ENCODE measurements at regions not wholly inside any gene's neighbourhood (a gene's known extent, or its start where the extent isn't known, plus 50 kb on each side); places are given as distances from the start of the nearest gene placed in this dataset.

- BruUV-seq (replicated peaks) = no TSS peak
- no peaks in the 10 kb centered on the region for H3K9me3 ChIP-seq (ENCODE audit: control insufficient read depth, insufficient read depth, low read depth, low read length)
- intact Hi-C loops (cut with micrococcal nuclease; ENCODE audit: unreplicated experiment) = no loop called here
- DNase-seq (ENCODE audit: low read depth, low spot score) (no peak), ATAC-seq (no peak)
- in situ Hi-C loops (cut with HindIII; ENCODE audit: low pct_unique_long_range_greater_than_20kb, low sequenced_read_pairs) = no loop called here
- H3K4me1 ChIP-seq (ENCODE audit: control insufficient read depth, insufficient read depth, low read length) = no peaks in the 10 kb centered on the region
- H3K36me3 ChIP-seq (ENCODE audit: control insufficient read depth, insufficient read depth, low read length) = no peaks in the 10 kb centered on the region
- peak overlapping the region; percentile 7; the same call in 1 of the 2 replicates for H3K27ac ChIP-seq (ENCODE audit: low read length)
- ChIA-PET CTCF (no interaction called here), POLR2A (no interaction called here)
- H3K27me3 ChIP-seq (ENCODE audit: control insufficient read depth, insufficient read depth, low read length) = no peaks in the 10 kb centered on the region
- no peak for TF ChIP-seq POLR2AphosphoS5 (IDR thresholded peaks at IDR 0.05; ENCODE audit: low read depth, low read length)
- no peak for TF ChIP-seq SIN3A (IDR thresholded peaks at IDR 0.05; ENCODE audit: borderline replicate concordance, insufficient read depth, low read depth, low read length)
- no peak for TF ChIP-seq TCF7L2 (IDR thresholded peaks at IDR 0.05; ENCODE audit: low read depth, low read length)
- TF ChIP-seq CTCF (IDR thresholded peaks at IDR 0.05) = no peak
- no peak for TF ChIP-seq REST (IDR thresholded peaks at IDR 0.05; ENCODE audit: insufficient read depth in 1 of 2, low read depth in 2 of 2, low read length in 1 of 2)
- no peak overlapping the region for H3K4me3 ChIP-seq (ENCODE audit: low read depth in 2 of 2, low read length in 2 of 2)
Observed at GRCh38 chr3:27643355-27643754, 78.8 kb downstream of the EOMES start.

GRCh38 chr3:27642796-27643195 is 79.3 kb downstream of the EOMES start:
- Histone ChIP-seq H3K4me1 (ENCODE audit: control insufficient read depth, insufficient read depth, low read length) (no peaks in the 10 kb centered on the region), H3K27ac (ENCODE audit: low read length) (peak overlapping the region; percentile 7; the same call in 1 of the 2 replicates), H3K9me3 (ENCODE audit: control insufficient read depth, insufficient read depth, low read depth, low read length) (no peaks in the 10 kb centered on the region), H3K36me3 (ENCODE audit: control insufficient read depth, insufficient read depth, low read length) (no peaks in the 10 kb centered on the region), H3K4me3 (ENCODE audit: low read depth in 2 of 2, low read length in 2 of 2) (no peak overlapping the region), H3K27me3 (ENCODE audit: control insufficient read depth, insufficient read depth, low read length) (no peaks in the 10 kb centered on the region)
- CTCF ChIA-PET = no interaction called here
- POLR2A ChIA-PET = no interaction called here
- no peak for DNase-seq (ENCODE audit: low read depth, low spot score)
- in situ Hi-C loops (cut with HindIII; ENCODE audit: low pct_unique_long_range_greater_than_20kb, low sequenced_read_pairs) (no loop called here), intact Hi-C loops (cut with micrococcal nuclease; ENCODE audit: unreplicated experiment) (no loop called here)
- no TSS peak for BruUV-seq (replicated peaks)
- no peak for ATAC-seq
- TF ChIP-seq TCF7L2 (IDR thresholded peaks at IDR 0.05; ENCODE audit: low read depth, low read length) = no peak
- TF ChIP-seq REST (IDR thresholded peaks at IDR 0.05; ENCODE audit: insufficient read depth in 1 of 2, low read depth in 2 of 2, low read length in 1 of 2) = no peak
- TF ChIP-seq POLR2AphosphoS5 (IDR thresholded peaks at IDR 0.05; ENCODE audit: low read depth, low read length) = no peak
- no peak for TF ChIP-seq SIN3A (IDR thresholded peaks at IDR 0.05; ENCODE audit: borderline replicate concordance, insufficient read depth, low read depth, low read length)
- TF ChIP-seq CTCF (IDR thresholded peaks at IDR 0.05) = no peak

Measured in Panc1 (cell line).